Upper lobe of right lung (tissue), 1 donor: ENCODE measurements at regions not wholly inside any gene's neighbourhood (a gene's known extent, or its start where the extent isn't known, plus 50 kb on each side); places are given as distances from the start of the nearest gene placed in this dataset.

ENCODE experiments used
- ATAC-seq: fragments of 200-7000 bp; cut with Tn5 transposase; one replicate; pipeline ENCODE4 v1.9.1; 2020; ENCODE audit warnings: mild to moderate bottlenecking, moderate library complexity
- DNase-seq: peaks from one replicate; pipeline ENCODE4 v3.0.0-alpha.2; 2020
- H3K27ac ChIP-seq: fragments of 200-600 bp; one replicate; pipeline ENCODE4 v1.8.0; 2022
- H3K27me3 ChIP-seq: fragments of 200-600 bp; one replicate; pipeline ENCODE4 v1.8.0; 2022; ENCODE audit warnings: mild to moderate bottlenecking
- H3K36me3 ChIP-seq: fragments of 200-600 bp; one replicate; pipeline ENCODE4 v1.8.0; 2022
- H3K4me1 ChIP-seq: fragments of 200-600 bp; one replicate; pipeline ENCODE4 v1.8.0; 2022
- H3K4me3 ChIP-seq: fragments of 200-600 bp; one replicate; pipeline ENCODE4 v1.8.0; 2022; ENCODE audit warnings: mild to moderate bottlenecking
- H3K9me3 ChIP-seq: fragments of 200-600 bp; one replicate; pipeline ENCODE4 v1.8.0; 2022
- intact Hi-C: fragments of 100-400 bp; cut with DNase I; formaldehyde crosslinking; loops from one replicate; pipeline ENCODE4 v1.11.0; 2022
- TF ChIP-seq, protein P1 (sequence below): fragments of 200-600 bp; IDR thresholded peaks from one replicate; pipeline ENCODE4 v1.8.0; 2022; ENCODE audit warnings: antibody characterized with exemption
- donor health status: DM: no; HTN: yes; CAD: no; lungs with severe emphysema.

DNA sequence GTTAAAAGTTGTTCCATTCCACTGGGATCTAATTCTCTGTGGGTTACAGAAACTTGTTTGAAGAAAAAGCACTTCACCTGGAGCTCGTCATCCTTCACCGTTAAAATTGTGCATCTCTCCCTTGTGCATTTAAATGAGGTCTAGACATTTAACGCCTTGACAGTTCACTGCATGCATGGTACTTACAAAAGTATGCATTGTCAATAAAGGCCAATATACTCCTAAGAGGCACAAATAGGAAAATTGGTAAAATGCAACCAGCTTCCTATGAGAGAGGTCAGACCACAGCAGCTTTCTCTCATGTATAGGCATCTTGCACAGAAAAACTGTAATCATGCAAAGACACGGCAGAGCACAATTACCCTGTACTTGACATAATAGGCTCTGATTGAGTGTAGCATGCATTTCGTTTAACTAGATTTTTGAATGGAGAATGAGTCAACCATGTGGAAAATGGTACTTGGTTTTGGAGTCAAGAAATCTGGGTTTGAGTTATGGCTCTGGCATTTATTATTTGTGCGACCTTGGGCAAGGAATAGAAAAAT, 378.5 kb downstream of the RFPL4B start:
- no peaks in the 10 kb centered on the region for H3K9me3 ChIP-seq
- TF ChIP-seq, protein P1, sequence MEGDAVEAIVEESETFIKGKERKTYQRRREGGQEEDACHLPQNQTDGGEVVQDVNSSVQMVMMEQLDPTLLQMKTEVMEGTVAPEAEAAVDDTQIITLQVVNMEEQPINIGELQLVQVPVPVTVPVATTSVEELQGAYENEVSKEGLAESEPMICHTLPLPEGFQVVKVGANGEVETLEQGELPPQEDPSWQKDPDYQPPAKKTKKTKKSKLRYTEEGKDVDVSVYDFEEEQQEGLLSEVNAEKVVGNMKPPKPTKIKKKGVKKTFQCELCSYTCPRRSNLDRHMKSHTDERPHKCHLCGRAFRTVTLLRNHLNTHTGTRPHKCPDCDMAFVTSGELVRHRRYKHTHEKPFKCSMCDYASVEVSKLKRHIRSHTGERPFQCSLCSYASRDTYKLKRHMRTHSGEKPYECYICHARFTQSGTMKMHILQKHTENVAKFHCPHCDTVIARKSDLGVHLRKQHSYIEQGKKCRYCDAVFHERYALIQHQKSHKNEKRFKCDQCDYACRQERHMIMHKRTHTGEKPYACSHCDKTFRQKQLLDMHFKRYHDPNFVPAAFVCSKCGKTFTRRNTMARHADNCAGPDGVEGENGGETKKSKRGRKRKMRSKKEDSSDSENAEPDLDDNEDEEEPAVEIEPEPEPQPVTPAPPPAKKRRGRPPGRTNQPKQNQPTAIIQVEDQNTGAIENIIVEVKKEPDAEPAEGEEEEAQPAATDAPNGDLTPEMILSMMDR: no peak
- no peak overlapping the region for H3K27ac ChIP-seq
- no peaks in the 10 kb centered on the region for H3K27me3 ChIP-seq
- DNase-seq: no peak
- no peaks in the 10 kb centered on the region for H3K36me3 ChIP-seq
- no peak for ATAC-seq
- no peak overlapping the region for H3K4me3 ChIP-seq
- intact Hi-C loops: no loop called here
- no peaks in the 10 kb centered on the region for H3K4me1 ChIP-seq

DNA sequence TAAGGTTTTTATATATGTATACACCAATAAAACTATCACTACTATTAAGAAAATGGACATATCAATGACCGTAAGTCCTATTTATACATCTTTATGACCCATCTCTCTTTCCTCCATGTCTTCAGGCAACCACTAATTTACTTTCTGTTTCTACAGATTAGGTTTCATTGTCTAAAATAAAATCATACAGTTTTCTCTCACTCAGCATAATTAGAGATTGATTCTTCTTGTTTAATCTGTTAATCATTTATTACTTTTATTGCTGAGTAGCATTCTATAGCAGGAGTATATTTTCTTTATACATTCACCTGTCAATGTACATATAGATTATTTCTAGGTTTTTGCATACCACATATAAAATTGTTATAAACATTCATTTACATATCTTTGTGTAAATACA, 388.0 kb downstream of the RFPL4B start:
- H3K4me3 ChIP-seq: no peak overlapping the region
- H3K27ac ChIP-seq: no peak overlapping the region
- ATAC-seq (no peak), DNase-seq (no peak)
- TF ChIP-seq, protein P1: no peak
- no peaks in the 10 kb centered on the region for H3K27me3 ChIP-seq
- H3K9me3 ChIP-seq: no peaks in the 10 kb centered on the region
- H3K4me1 ChIP-seq: no peaks in the 10 kb centered on the region
- no peaks in the 10 kb centered on the region for H3K36me3 ChIP-seq
- intact Hi-C loops: no loop called here

DNA sequence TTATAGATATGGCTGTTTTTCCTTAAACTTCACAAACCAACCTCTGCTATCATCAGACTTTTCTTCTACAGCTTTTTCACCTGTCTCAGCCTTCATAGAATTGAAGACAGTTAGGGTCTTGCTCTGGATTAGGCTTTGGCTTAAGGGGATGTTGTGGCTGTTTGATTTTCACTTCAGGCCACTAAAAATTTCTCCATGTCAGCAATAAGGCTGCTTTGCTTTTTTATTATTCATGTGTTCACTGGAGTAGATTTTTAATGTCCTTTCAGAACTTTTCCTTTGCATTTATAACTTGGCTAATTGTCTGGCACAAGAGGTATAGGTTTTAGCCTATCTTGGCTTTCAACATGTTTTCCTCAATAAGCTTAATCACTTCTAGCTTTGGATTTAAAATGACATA, 392.6 kb downstream of the RFPL4B start:
- Histone ChIP-seq H3K27ac (no peak overlapping the region), H3K27me3 (no peaks in the 10 kb centered on the region), H3K4me1 (no peaks in the 10 kb centered on the region), H3K4me3 (no peak overlapping the region), H3K36me3 (no peaks in the 10 kb centered on the region), H3K9me3 (no peaks in the 10 kb centered on the region)
- ATAC-seq: no peak
- DNase-seq: no peak
- intact Hi-C loops: no loop called here
- TF ChIP-seq, protein P1: no peak

- TF ChIP-seq, protein P1: no peak
- H3K27ac ChIP-seq: no peak overlapping the region
- H3K4me1 ChIP-seq: no peaks in the 10 kb centered on the region
- H3K27me3 ChIP-seq: no peaks in the 10 kb centered on the region
- DNase-seq (no peak), ATAC-seq (no peak)
- no peak overlapping the region for H3K4me3 ChIP-seq
- H3K36me3 ChIP-seq: no peaks in the 10 kb centered on the region
- intact Hi-C loops: no loop called here
- H3K9me3 ChIP-seq: no peaks in the 10 kb centered on the region
Measured at GRCh38 chr6:112743323-112743722, 396.2 kb downstream of the RFPL4B start.

GRCh38 chr6:112744827-112745226, 397.7 kb downstream of the RFPL4B start:
- Histone ChIP-seq H3K27ac (no peak overlapping the region), H3K36me3 (no peaks in the 10 kb centered on the region), H3K27me3 (no peaks in the 10 kb centered on the region), H3K9me3 (no peaks in the 10 kb centered on the region), H3K4me1 (no peaks in the 10 kb centered on the region), H3K4me3 (no peak overlapping the region)
- ATAC-seq (no peak), DNase-seq (no peak)
- TF ChIP-seq, protein P1: no peak
- intact Hi-C loops: no loop called here

DNA sequence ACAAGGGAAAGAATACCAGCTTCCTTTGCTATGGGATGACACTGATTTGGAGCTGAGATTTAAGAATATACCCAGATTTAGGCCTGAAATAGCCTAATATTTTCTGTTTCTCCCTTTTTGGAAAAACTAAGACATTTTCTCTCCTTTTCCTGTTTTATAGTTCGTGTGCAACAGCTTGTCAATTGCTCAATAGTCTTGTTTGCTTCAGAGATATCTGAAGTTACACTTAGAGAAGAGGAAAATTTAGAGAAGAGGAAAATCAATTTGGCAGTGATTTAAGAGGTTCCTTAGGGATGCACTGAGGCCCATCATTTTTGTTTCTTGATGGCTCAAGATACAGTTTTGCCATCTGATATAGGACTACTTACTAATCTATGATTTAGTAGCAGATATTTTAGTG, 398.6 kb downstream of the RFPL4B start:
- intact Hi-C loops: no loop called here
- Histone ChIP-seq H3K27me3 (no peaks in the 10 kb centered on the region), H3K9me3 (no peaks in the 10 kb centered on the region), H3K4me1 (no peaks in the 10 kb centered on the region), H3K36me3 (no peaks in the 10 kb centered on the region), H3K27ac (no peak overlapping the region), H3K4me3 (no peak overlapping the region)
- ATAC-seq: no peak
- no peak for DNase-seq
- TF ChIP-seq, protein P1: no peak
